Lung (tissue), 11 donors: ENCODE measurements at regions not wholly inside any gene's neighbourhood (a gene's known extent, or its start where the extent isn't known, plus 50 kb on each side); places are given as distances from the start of the nearest gene placed in this dataset.

ENCODE experiments used
- ATAC-seq: fragments of 200-7000 bp; cut with Tn5 transposase; one replicate; pipeline ENCODE4 v1.9.1; 2020; ENCODE audit warnings: moderate number of reproducible peaks; ENCODE audit not compliant: insufficient read depth, low FRiP score
- DNase-seq, 3 donors: peaks; one replicate each; pipeline ENCODE4 v3.0.0-alpha.2; 2013 to 2017
- H3K27ac ChIP-seq, 2 donors: one replicate each; pipeline ENCODE4 v1.5.1; 2013; ENCODE audit warnings: mild to moderate bottlenecking in 2 of 2, moderate library complexity in 2 of 2, control low read depth in 1 of 2, inconsistent platforms in 1 of 2, low read depth in 1 of 2, low read length in 1 of 2
- H3K27me3 ChIP-seq, 3 donors: one replicate each; pipeline ENCODE4 v1.5.1; 2013; ENCODE audit warnings: low read length in 2 of 3; ENCODE audit not compliant: control insufficient read depth in 3 of 3, insufficient read depth in 3 of 3
- H3K36me3 ChIP-seq, 4 donors: one replicate each; pipeline ENCODE4 v1.5.1; 2013; ENCODE audit warnings: low read length in 4 of 4, mild to moderate bottlenecking in 1 of 4, moderate library complexity in 1 of 4; ENCODE audit not compliant: control insufficient read depth in 4 of 4, insufficient read depth in 4 of 4
- H3K4me1 ChIP-seq, 5 donors: one replicate each; pipeline ENCODE4 v1.5.1; 2013; ENCODE audit warnings: low read length in 5 of 5, mild to moderate bottlenecking in 2 of 5, moderate library complexity in 1 of 5; ENCODE audit not compliant: control insufficient read depth in 5 of 5, insufficient read depth in 5 of 5
- H3K4me3 ChIP-seq: one replicate; pipeline ENCODE4 v1.5.1; 2013; ENCODE audit warnings: mild to moderate bottlenecking, control low read depth, moderate library complexity
- H3K9ac ChIP-seq, 2 donors: one replicate each; pipeline ENCODE4 v1.5.1; 2013; ENCODE audit warnings: low read length in 2 of 2, control low read depth in 1 of 2; ENCODE audit not compliant: insufficient read depth in 1 of 2
- H3K9me3 ChIP-seq, 4 donors: one replicate each; pipeline ENCODE4 v1.5.1; 2013; ENCODE audit warnings: low read length in 3 of 4, mild to moderate bottlenecking in 1 of 4, moderate library complexity in 1 of 4; ENCODE audit not compliant: control insufficient read depth in 4 of 4, insufficient read depth in 3 of 4
- CTCF ChIP-seq: IDR thresholded peaks from 2 replicates; pipeline ENCODE4 v1.5.1; 2012; ENCODE audit warnings: mild to moderate bottlenecking; ENCODE audit errors: control extremely low read depth, extremely low read depth
- WGBS, 2 donors: extraction: QIAGEN DNeasy Blood & Tissue Kit; methylation state at CpG; one replicate each; pipeline ENCODE4 v1.1.7; 2013; 5-methylcytosine and 5-hydroxymethylcytosine counted together
- donor health status: control.
- donor health status: control.
- donor health status: Bipolar disorder and iron deficiency.
- donor health status: healthy.
- donor health status: DM: yes; HTN: yes; CAD: no.

- Histone ChIP-seq H3K9ac (no peak overlapping the region), H3K9me3 (peaks cover 0 to 2% (median under 1%) of the 10 kb centered on the region in 4 donors), H3K27me3 (no peaks in the 10 kb centered on the region), H3K27ac (no peak overlapping the region), H3K4me1 (no peaks in the 10 kb centered on the region), H3K4me3 (no peak overlapping the region), H3K36me3 (no peaks in the 10 kb centered on the region)
- no peak for TF ChIP-seq CTCF
- no peak for ATAC-seq
- DNase-seq = no peak
- 80 to 95% methylated on average over 1 of the region's 1 CpG for WGBS, 2 donors
Observed at GRCh38 chr10:83354456-83354855, 784.9 kb upstream of the GHITM start.

- Histone ChIP-seq H3K27me3 (no peaks in the 10 kb centered on the region), H3K9ac (no peak overlapping the region), H3K36me3 (no peaks in the 10 kb centered on the region), H3K4me3 (no peak overlapping the region), H3K27ac (no peak overlapping the region), H3K4me1 (no peaks in the 10 kb centered on the region), H3K9me3 (peaks cover 0 to 2% (median 0%) of the 10 kb centered on the region in 4 donors)
- WGBS, 2 donors = 46 to 56% methylated on average over 1 of the region's 1 CpG
- ATAC-seq (no peak), DNase-seq (no peak)
- TF ChIP-seq CTCF = no peak
Observed at GRCh38 chr10:83357004-83357403, 782.3 kb upstream of the GHITM start.

GRCh38 chr10:83357627-83358026 lies 781.7 kb upstream of the GHITM start:
- TF ChIP-seq CTCF = no peak
- H3K27ac ChIP-seq = no peak overlapping the region
- DNase-seq (no peak), ATAC-seq (no peak)
- H3K27me3 ChIP-seq = no peaks in the 10 kb centered on the region
- no peak overlapping the region for H3K4me3 ChIP-seq
- no peaks in the 10 kb centered on the region for H3K4me1 ChIP-seq
- H3K9me3 ChIP-seq = peaks cover 0 to 2% (median 0%) of the 10 kb centered on the region in 4 donors
- no peaks in the 10 kb centered on the region for H3K36me3 ChIP-seq
- no peak overlapping the region for H3K9ac ChIP-seq

GRCh38 chr10:83367036-83367435 lies 772.3 kb upstream of the GHITM start:
- Histone ChIP-seq H3K9ac (no peak overlapping the region), H3K27me3 (no peaks in the 10 kb centered on the region), H3K27ac (no peak overlapping the region), H3K36me3 (no peaks in the 10 kb centered on the region), H3K9me3 (no peaks in the 10 kb centered on the region), H3K4me3 (no peak overlapping the region), H3K4me1 (no peaks in the 10 kb centered on the region)
- DNase-seq = no peak
- WGBS, 2 donors = 77 to 84% methylated on average over 6 of the region's 6 CpGs
- no peak for TF ChIP-seq CTCF
- ATAC-seq = no peak
